SK-N-MC (cell line): ENCODE measurements at regions not wholly inside any gene's neighbourhood (a gene's known extent, or its start where the extent isn't known, plus 50 kb on each side); places are given as distances from the start of the nearest gene placed in this dataset.

Experiments
- EZH2 ChIP-seq: fragments of 200-600 bp; sonication (generic); IDR thresholded peaks from one replicate; pipeline ENCODE4 v1.6.1; 2017; ENCODE audit warnings: antibody characterized with exemption
- FOXP2 ChIP-seq: optimal IDR thresholded peaks from 2 replicates; pipeline ENCODE3; 2011; ENCODE audit warnings: mild to moderate bottlenecking, moderate library complexity; ENCODE audit not compliant: insufficient read depth; ENCODE audit errors: extremely low read length, control extremely low read depth
- POLR2AphosphoS5 ChIP-seq: IDR thresholded peaks from 2 replicates; pipeline ENCODE4 v1.6.1; 2012; ENCODE audit warnings: mild to moderate bottlenecking, low read depth, low read length, borderline replicate concordance

- TF ChIP-seq POLR2AphosphoS5 (no peak), EZH2 (no peak), FOXP2 (no peak)
These were observed 425.0 kb downstream of the GBE1 start for GRCh38 chr3:81336470-81336869.
